Panc1 (cell line): ENCODE measurements at regions not wholly inside any gene's neighbourhood (a gene's known extent, or its start where the extent isn't known, plus 50 kb on each side); places are given as distances from the start of the nearest gene placed in this dataset.

ENCODE experiments used
- ATAC-seq: fragments of 200-7000 bp; cut with Tn5 transposase; 2 replicates; pipeline ENCODE4 v1.9.1; 2020; ENCODE audit warnings: mild to moderate bottlenecking, moderate library complexity
- BruUV-seq: library from RNA; stranded (reverse); fragments of 400-500 nt; replicated peaks from 2 replicates; lab custom pipeline; 2021; lab: Mats Ljungman, UMichigan
- CTCF ChIA-PET: fragments of 300-600 bp; sonication (Branson Sonifier 250); formaldehyde crosslinking; loops from one replicate; lab custom pipeline; 2022; ENCODE audit warnings: antibody characterized with exemption; lab: Charles Lee
- POLR2A ChIA-PET: fragments of 300-600 bp; sonication (Branson Sonifier 250); formaldehyde crosslinking; loops from one replicate; lab custom pipeline; 2022; ENCODE audit warnings: antibody characterized with exemption; lab: Charles Lee
- DNase-seq: peaks from one replicate; pipeline ENCODE4 v3.0.0-alpha.2; 2010; ENCODE audit warnings: low read depth, low spot score
- H3K27ac ChIP-seq: 2 replicates; pipeline ENCODE4 v1.5.1; 2011; ENCODE audit warnings: mild to moderate bottlenecking, low read length, inconsistent platforms
- H3K27me3 ChIP-seq: fragments of 200-500 bp; sonication (Bioruptor generic); 2 replicates; pipeline ENCODE4 v1.6.0; 2014; ENCODE audit warnings: low read length, inconsistent platforms; ENCODE audit not compliant: control insufficient read depth, insufficient read depth
- H3K36me3 ChIP-seq: fragments of 200-500 bp; sonication (Bioruptor generic); 2 replicates; pipeline ENCODE4 v1.5.1; 2014; ENCODE audit warnings: inconsistent platforms, mild to moderate bottlenecking, low read length, moderate library complexity; ENCODE audit not compliant: control insufficient read depth, insufficient read depth
- H3K4me1 ChIP-seq: 2 replicates; pipeline ENCODE4 v1.5.1; 2011; ENCODE audit warnings: inconsistent platforms, mild to moderate bottlenecking, low read length, moderate library complexity; ENCODE audit not compliant: control insufficient read depth, insufficient read depth
- H3K4me3 ChIP-seq, 2 experiments: 2 replicates each; pipeline ENCODE4 v1.5.1; 2011 to 2012; ENCODE audit warnings: low read depth in 2 of 2, low read length in 2 of 2, mild to moderate bottlenecking in 2 of 2, inconsistent platforms in 1 of 2, moderate library complexity in 1 of 2
- H3K9me3 ChIP-seq: fragments of 200-500 bp; sonication (Bioruptor generic); 2 replicates; pipeline ENCODE4 v1.5.1; 2014; ENCODE audit warnings: low read depth, mild to moderate bottlenecking, inconsistent platforms, low read length, moderate library complexity; ENCODE audit not compliant: control insufficient read depth, insufficient read depth
- POLR2AphosphoS5 ChIP-seq: IDR thresholded peaks from 2 replicates; pipeline ENCODE4 v1.6.1; 2012; ENCODE audit warnings: mild to moderate bottlenecking, low read depth, low read length, moderate library complexity
- SIN3A ChIP-seq: IDR thresholded peaks from 2 replicates; pipeline ENCODE4 v1.6.1; 2012; ENCODE audit warnings: low read depth, mild to moderate bottlenecking, low read length, moderate library complexity, borderline replicate concordance; ENCODE audit not compliant: insufficient read depth
- TCF7L2 ChIP-seq: IDR thresholded peaks from 2 replicates; pipeline ENCODE4 v1.6.1; 2011; ENCODE audit warnings: mild to moderate bottlenecking, low read depth, low read length, inconsistent platforms
- in situ Hi-C: cut with HindIII; loops from 2 replicates; pipeline ENCODE4 v1.10.0; 2016; ENCODE audit warnings: low sequenced_read_pairs, low pct_unique_long_range_greater_than_20kb
- intact Hi-C: fragments of 100-400 bp; cut with micrococcal nuclease; formaldehyde crosslinking; loops from one replicate; pipeline ENCODE4 v1.10.0; 2022; ENCODE audit not compliant: unreplicated experiment
- TF ChIP-seq, protein P1 (sequence below), 2 experiments: IDR thresholded peaks; 2 replicates each; pipeline ENCODE4 v1.6.1; 2011 to 2012; ENCODE audit warnings: low read depth in 2 of 2, control low read depth in 1 of 2, low read length in 1 of 2, mild to moderate bottlenecking in 1 of 2, moderate library complexity in 1 of 2; ENCODE audit not compliant: insufficient read depth in 1 of 2
- TF ChIP-seq, protein P2 (sequence below): fragments of 450-650 bp; IDR thresholded peaks from 2 replicates; pipeline ENCODE4 v1.5.1; 2017; ENCODE audit warnings: mild to moderate bottlenecking

DNA sequence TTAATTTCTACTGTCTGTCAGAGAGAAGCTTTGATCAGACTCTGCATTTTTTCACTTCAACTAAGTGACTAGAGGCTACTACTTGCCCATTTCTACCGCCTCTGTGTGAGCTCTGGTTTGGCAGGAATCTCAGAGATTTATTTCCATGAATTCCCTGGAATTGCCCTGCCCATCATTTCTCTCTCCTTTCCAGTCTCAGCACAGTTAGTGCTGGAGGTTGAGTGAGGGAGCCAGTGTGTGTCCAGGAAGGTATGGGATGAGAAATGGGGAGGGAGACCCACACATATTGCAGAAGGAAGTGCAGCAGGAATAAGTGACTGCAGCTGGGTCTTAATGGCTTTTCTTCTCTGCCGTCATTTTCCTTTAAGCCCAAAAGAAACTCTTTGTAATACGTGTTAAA lies 443.1 kb upstream of the ZNF462 start:
- Histone ChIP-seq H3K4me3 (no peak overlapping the region), H3K9me3 (no peaks in the 10 kb centered on the region), H3K27ac (no peak overlapping the region; the same call in 1 of the 2 replicates), H3K36me3 (no peaks in the 10 kb centered on the region), H3K4me1 (no peaks in the 10 kb centered on the region), H3K27me3 (no peaks in the 10 kb centered on the region)
- intact Hi-C loops (no loop called here), in situ Hi-C loops (no loop called here)
- BruUV-seq: no TSS peak
- no peak for DNase-seq
- no peak for ATAC-seq
- ChIA-PET POLR2A (interaction anchor here (0.6 kb wide), 1 partner anchor 433 kb away, joined by 4 read pairs; no protein-coding TSS in a partner anchor), CTCF (no interaction called here)
- TF ChIP-seq, protein P1, sequence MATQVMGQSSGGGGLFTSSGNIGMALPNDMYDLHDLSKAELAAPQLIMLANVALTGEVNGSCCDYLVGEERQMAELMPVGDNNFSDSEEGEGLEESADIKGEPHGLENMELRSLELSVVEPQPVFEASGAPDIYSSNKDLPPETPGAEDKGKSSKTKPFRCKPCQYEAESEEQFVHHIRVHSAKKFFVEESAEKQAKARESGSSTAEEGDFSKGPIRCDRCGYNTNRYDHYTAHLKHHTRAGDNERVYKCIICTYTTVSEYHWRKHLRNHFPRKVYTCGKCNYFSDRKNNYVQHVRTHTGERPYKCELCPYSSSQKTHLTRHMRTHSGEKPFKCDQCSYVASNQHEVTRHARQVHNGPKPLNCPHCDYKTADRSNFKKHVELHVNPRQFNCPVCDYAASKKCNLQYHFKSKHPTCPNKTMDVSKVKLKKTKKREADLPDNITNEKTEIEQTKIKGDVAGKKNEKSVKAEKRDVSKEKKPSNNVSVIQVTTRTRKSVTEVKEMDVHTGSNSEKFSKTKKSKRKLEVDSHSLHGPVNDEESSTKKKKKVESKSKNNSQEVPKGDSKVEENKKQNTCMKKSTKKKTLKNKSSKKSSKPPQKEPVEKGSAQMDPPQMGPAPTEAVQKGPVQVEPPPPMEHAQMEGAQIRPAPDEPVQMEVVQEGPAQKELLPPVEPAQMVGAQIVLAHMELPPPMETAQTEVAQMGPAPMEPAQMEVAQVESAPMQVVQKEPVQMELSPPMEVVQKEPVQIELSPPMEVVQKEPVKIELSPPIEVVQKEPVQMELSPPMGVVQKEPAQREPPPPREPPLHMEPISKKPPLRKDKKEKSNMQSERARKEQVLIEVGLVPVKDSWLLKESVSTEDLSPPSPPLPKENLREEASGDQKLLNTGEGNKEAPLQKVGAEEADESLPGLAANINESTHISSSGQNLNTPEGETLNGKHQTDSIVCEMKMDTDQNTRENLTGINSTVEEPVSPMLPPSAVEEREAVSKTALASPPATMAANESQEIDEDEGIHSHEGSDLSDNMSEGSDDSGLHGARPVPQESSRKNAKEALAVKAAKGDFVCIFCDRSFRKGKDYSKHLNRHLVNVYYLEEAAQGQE (IDR thresholded peaks at IDR 0.05; ENCODE audit: insufficient read depth in 1 of 2, low read depth in 2 of 2, low read length in 1 of 2): no peak
- TF ChIP-seq, protein P2, sequence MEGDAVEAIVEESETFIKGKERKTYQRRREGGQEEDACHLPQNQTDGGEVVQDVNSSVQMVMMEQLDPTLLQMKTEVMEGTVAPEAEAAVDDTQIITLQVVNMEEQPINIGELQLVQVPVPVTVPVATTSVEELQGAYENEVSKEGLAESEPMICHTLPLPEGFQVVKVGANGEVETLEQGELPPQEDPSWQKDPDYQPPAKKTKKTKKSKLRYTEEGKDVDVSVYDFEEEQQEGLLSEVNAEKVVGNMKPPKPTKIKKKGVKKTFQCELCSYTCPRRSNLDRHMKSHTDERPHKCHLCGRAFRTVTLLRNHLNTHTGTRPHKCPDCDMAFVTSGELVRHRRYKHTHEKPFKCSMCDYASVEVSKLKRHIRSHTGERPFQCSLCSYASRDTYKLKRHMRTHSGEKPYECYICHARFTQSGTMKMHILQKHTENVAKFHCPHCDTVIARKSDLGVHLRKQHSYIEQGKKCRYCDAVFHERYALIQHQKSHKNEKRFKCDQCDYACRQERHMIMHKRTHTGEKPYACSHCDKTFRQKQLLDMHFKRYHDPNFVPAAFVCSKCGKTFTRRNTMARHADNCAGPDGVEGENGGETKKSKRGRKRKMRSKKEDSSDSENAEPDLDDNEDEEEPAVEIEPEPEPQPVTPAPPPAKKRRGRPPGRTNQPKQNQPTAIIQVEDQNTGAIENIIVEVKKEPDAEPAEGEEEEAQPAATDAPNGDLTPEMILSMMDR: no peak
- no peak for TF ChIP-seq TCF7L2
- no peak for TF ChIP-seq POLR2AphosphoS5
- no peak for TF ChIP-seq SIN3A

DNA sequence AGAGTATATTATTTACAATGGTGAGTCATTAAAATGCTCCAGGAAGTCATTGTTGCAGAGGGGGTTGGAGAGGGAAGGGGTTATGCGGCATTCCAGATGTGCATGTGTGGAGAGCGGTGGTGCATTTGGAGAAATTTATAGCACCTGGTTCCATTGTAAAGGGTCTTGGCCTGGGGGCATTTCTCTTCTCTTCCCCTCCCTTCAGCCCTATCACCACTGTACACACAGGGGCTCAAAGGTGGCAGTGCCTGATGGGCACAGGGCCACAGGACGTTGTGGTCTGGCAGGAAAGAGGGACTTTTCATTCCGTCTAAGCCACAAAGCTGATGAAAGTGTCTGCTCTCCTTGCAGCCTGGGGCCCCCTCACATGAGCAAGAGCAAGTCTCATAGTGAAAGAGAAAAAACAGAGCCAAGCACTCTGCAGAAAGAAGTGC lies 442.4 kb upstream of the ZNF462 start:
- Histone ChIP-seq H3K4me3 (no peak overlapping the region), H3K9me3 (no peaks in the 10 kb centered on the region), H3K27me3 (no peaks in the 10 kb centered on the region), H3K36me3 (no peaks in the 10 kb centered on the region), H3K27ac (no peak overlapping the region), H3K4me1 (no peaks in the 10 kb centered on the region)
- POLR2A ChIA-PET: interaction anchor here (0.6 kb wide), 1 partner anchor 432 kb away, joined by 4 read pairs; no protein-coding TSS in a partner anchor
- CTCF ChIA-PET: no interaction called here
- in situ Hi-C loops: no loop called here
- TF ChIP-seq SIN3A: no peak
- peak; percentile 47; the same call in 1 of the 2 replicates for TF ChIP-seq TCF7L2
- DNase-seq (no peak), ATAC-seq (peak; percentile 80)
- no TSS peak for BruUV-seq
- intact Hi-C loops: no loop called here

DNA sequence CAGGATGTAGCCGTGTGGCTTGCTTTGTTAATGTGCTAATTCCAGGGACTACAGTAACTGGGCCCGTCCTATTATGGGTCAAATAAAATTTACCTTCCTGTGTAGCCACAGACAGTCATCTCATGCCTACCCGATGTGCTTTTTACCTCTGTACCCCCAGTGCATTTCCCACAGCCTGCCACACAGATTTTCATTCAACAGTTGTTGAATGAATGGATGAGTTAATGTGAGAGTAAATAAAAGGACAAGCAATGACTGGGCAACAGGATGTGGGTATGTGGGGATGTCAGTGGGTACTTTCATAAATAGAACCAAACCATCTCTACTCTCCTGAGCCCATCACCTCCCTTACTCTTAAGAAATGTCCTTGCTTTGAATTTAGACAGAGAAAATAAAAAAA lies 441.2 kb upstream of the ZNF462 start:
- no peaks in the 10 kb centered on the region for H3K4me1 ChIP-seq
- no peak overlapping the region for H3K4me3 ChIP-seq
- peak overlapping the region; percentile 17 for H3K27ac ChIP-seq
- H3K27me3 ChIP-seq: no peaks in the 10 kb centered on the region
- no peaks in the 10 kb centered on the region for H3K9me3 ChIP-seq
- no peak for DNase-seq
- ChIA-PET CTCF (no interaction called here), POLR2A (no interaction called here)
- no peaks in the 10 kb centered on the region for H3K36me3 ChIP-seq
- no peak for ATAC-seq
- in situ Hi-C loops: no loop called here
- intact Hi-C loops: no loop called here
- TF ChIP-seq, protein P1 (IDR thresholded peaks at IDR 0.05; ENCODE audit: insufficient read depth in 1 of 2, low read depth in 2 of 2, low read length in 1 of 2): no peak
- no peak for TF ChIP-seq SIN3A
- TF ChIP-seq POLR2AphosphoS5: no peak
- no peak for TF ChIP-seq TCF7L2
- TF ChIP-seq, protein P2: no peak
- BruUV-seq: no TSS peak
